NCI-H1417 treated with DMSO at 0.1 percent for 48 hours (cell line): ENCODE measurements at regions not wholly inside any gene's neighbourhood (a gene's known extent, or its start where the extent isn't known, plus 50 kb on each side); places are given as distances from the start of the nearest gene placed in this dataset.
"Not testable (repeated sequence)": the region's sequence is repeated elsewhere in the genome, so short reads cannot be mapped to it uniquely, and the experiment has no call there.

Experiments
- DNase-seq: peaks from one replicate; lab custom pipeline; 2025; lab: John Stamatoyannopoulos, UW

GRCh38 chr2:8234757-8235374 lies 447.0 kb upstream of the ID2 start:
- DNase-seq = peak; percentile 72

GRCh38 chr2:8235419-8235818 lies 446.4 kb upstream of the ID2 start:
- DNase-seq = no peak

- DNase-seq = no peak
Measured at GRCh38 chr2:8236391-8236790, 445.5 kb upstream of the ID2 start.

GRCh38 chr2:8238521-8239230 lies 443.2 kb upstream of the ID2 start:
- no peak for DNase-seq

GRCh38 chr2:8239531-8240088 lies 442.2 kb upstream of the ID2 start:
- DNase-seq = no peak

- no peak for DNase-seq
Measured at GRCh38 chr2:8241317-8241716, 440.5 kb upstream of the ID2 start.

GRCh38 chr2:8242739-8243138 lies 439.1 kb upstream of the ID2 start:
- no peak for DNase-seq

GRCh38 chr2:8243748-8244400 lies 438.0 kb upstream of the ID2 start:
- DNase-seq = no peak

GRCh38 chr2:8244639-8245038 lies 437.2 kb upstream of the ID2 start:
- DNase-seq = no peak

GRCh38 chr2:8246137-8246536 lies 435.7 kb upstream of the ID2 start:
- DNase-seq = no peak

- DNase-seq = no peak
Measured at GRCh38 chr2:8247905-8248622, 433.8 kb upstream of the ID2 start.

GRCh38 chr2:8248623-8248957 lies 433.3 kb upstream of the ID2 start:
- DNase-seq = no peak

- DNase-seq = no peak
Measured at GRCh38 chr2:8249141-8249540, 432.7 kb upstream of the ID2 start.

- no peak for DNase-seq
Measured at GRCh38 chr2:8249769-8250168, 432.1 kb upstream of the ID2 start.

- DNase-seq = not testable (repeated sequence)
Measured at GRCh38 chr2:8250290-8250689, 431.6 kb upstream of the ID2 start.

- DNase-seq = no peak
Measured at GRCh38 chr2:8251291-8251690, 430.6 kb upstream of the ID2 start.

GRCh38 chr2:8251856-8252255 lies 430.0 kb upstream of the ID2 start:
- DNase-seq = no peak

- no peak for DNase-seq
Measured at GRCh38 chr2:8252997-8253694, 428.7 kb upstream of the ID2 start.

GRCh38 chr2:8253781-8254180 lies 428.1 kb upstream of the ID2 start:
- no peak for DNase-seq

- DNase-seq = not testable (repeated sequence)
Measured at GRCh38 chr2:8254214-8254613, 427.6 kb upstream of the ID2 start.

GRCh38 chr2:8254791-8255447 lies 426.9 kb upstream of the ID2 start:
- no peak for DNase-seq

GRCh38 chr2:8255448-8255800 lies 426.4 kb upstream of the ID2 start:
- DNase-seq = no peak
